ENCODE measurements at regions not wholly inside any gene's neighbourhood (a gene's known extent, or its start where the extent isn't known, plus 50 kb on each side); places are given as distances from the start of the nearest gene placed in this dataset.

DNA sequence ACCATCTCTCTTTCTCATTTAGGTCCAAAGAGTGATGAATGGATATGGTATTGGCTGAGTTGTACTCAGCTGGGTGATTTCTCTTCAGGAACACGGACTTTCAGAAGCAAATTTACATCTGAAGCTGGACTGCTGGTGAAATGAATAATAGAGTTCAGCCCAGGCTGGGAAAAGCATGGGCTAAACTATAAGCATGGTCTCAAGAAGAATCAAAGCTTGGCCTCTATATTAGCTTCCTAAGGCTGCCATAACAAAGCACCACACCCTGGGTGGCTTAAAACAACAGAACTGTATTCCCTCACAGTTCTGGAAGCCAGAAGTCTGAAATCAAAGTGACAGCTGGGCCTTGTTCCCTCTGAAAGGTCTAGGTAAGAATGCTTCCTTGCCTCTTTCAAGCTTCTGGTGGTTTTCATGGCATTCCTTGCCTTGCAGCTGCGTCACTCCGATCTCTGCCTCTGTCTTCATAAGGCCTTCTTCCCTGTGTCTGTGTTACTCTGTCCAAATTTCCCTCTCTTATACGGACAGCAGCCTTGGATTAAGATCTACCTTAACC is 89.8 kb upstream of the CES5A start:
- H3K27me3 ChIP-seq: no peaks in the 10 kb centered on the region
- no peak overlapping the region for H3K4me2 ChIP-seq
- no peak overlapping the region for H3K27ac ChIP-seq
- TF ChIP-seq Cebpa-rat (IDR thresholded peaks at IDR 0.05): no peak
- H4K20me1 ChIP-seq: no peaks in the 10 kb centered on the region
- no peak overlapping the region for H3K9ac ChIP-seq
- H3K4me3 ChIP-seq: no peak overlapping the region
- no peaks in the 10 kb centered on the region for H3K4me1 ChIP-seq
- peaks cover 6% of the 10 kb centered on the region; the same call in 1 of the 2 replicates for H3K9me3 ChIP-seq
- no peaks in the 10 kb centered on the region for H3K36me3 ChIP-seq

DNA sequence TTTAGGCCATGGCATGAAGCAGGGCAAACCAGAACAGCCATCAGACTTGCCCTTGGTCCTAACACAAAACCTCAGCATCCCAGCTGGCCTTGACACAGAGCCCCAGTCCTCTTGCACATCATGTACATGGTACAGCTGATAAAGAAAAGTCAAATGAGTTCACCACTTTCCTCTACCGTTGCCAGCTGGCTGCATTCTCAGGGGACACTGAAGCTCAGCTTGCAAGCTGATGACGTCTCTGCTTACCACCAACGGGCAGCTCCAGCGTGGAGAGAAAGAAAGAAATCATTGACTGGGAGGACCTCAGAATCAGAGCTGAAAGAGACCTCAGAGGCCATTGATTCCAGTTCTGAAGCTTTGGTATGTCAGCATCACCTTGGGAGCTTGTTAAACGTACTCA is 80.7 kb upstream of the CES5A start:
- peaks cover 3% of the 10 kb centered on the region; the same call in 1 of the 2 replicates for H3K9me3 ChIP-seq
- H3K36me3 ChIP-seq: no peaks in the 10 kb centered on the region
- peak overlapping the region; percentile 20; the same call in 1 of the 2 replicates for H3K9ac ChIP-seq
- no peaks in the 10 kb centered on the region for H3K27me3 ChIP-seq
- TF ChIP-seq Cebpa-rat (IDR thresholded peaks at IDR 0.05): no peak
- peak overlapping the region; percentile 63 for H3K4me2 ChIP-seq
- peaks cover 32% of the 10 kb centered on the region for H3K4me1 ChIP-seq
- H4K20me1 ChIP-seq: no peaks in the 10 kb centered on the region
- H3K4me3 ChIP-seq: no peak overlapping the region
- peak overlapping the region; percentile 74 for H3K27ac ChIP-seq

GRCh38 chr16:55955424-55955823 is 80.3 kb upstream of the CES5A start:
- Histone ChIP-seq H3K36me3 (no peaks in the 10 kb centered on the region), H3K4me1 (peaks cover 32% of the 10 kb centered on the region), H3K9me3 (peaks cover 7% of the 10 kb centered on the region; the same call in 1 of the 2 replicates), H4K20me1 (no peaks in the 10 kb centered on the region), H3K27me3 (no peaks in the 10 kb centered on the region), H3K4me2 (peak overlapping the region; percentile 63), H3K9ac (no peak overlapping the region), H3K4me3 (no peak overlapping the region), H3K27ac (peak overlapping the region; percentile 74)
- no peak for TF ChIP-seq Cebpa-rat (IDR thresholded peaks at IDR 0.05)

GRCh38 chr16:55954906-55955305 is 79.7 kb upstream of the CES5A start:
- Histone ChIP-seq H3K4me1 (peaks cover 32% of the 10 kb centered on the region), H3K27me3 (no peaks in the 10 kb centered on the region), H3K9ac (no peak overlapping the region), H3K4me2 (peak overlapping the region; percentile 63), H3K27ac (peak overlapping the region; percentile 74; the same call in 1 of the 2 replicates), H3K36me3 (no peaks in the 10 kb centered on the region), H4K20me1 (no peaks in the 10 kb centered on the region), H3K4me3 (no peak overlapping the region), H3K9me3 (peaks cover 11% of the 10 kb centered on the region; the same call in 1 of the 2 replicates)
- no peak for TF ChIP-seq Cebpa-rat (IDR thresholded peaks at IDR 0.05)

- no peaks in the 10 kb centered on the region for H3K27me3 ChIP-seq
- H4K20me1 ChIP-seq: no peaks in the 10 kb centered on the region
- H3K4me1 ChIP-seq: peaks cover 35% of the 10 kb centered on the region
- H3K27ac ChIP-seq: no peak overlapping the region
- no peak overlapping the region for H3K4me3 ChIP-seq
- peaks cover 12% of the 10 kb centered on the region; the same call in 1 of the 2 replicates for H3K9me3 ChIP-seq
- H3K4me2 ChIP-seq: peak overlapping the region; percentile 64; the same call in 1 of the 2 replicates
- no peak overlapping the region for H3K9ac ChIP-seq
- no peaks in the 10 kb centered on the region for H3K36me3 ChIP-seq
- no peak for TF ChIP-seq Cebpa-rat (IDR thresholded peaks at IDR 0.05)
Measured at GRCh38 chr16:55949518-55949917, 74.3 kb upstream of the CES5A start.

DNA sequence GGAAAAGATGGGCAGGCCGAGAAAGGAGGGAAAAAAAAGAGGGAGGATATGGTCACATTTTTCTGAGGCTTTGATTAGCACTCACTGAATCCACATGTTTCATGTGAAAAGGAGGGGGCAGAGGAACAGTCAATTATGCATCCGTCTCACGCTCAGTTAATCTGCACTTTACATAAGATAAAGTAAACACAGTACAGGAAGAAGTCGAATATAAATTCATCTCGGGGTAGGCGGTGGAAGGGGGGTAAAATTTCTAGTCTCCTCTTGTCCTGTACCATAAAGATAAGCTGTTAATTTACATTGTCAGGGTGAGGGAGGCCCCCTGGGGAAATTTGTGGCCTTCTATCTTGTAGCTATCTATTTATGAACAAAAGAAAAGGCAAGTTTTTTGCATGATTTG is 73.1 kb upstream of the CES5A start:
- H3K9me3 ChIP-seq: peaks cover 12% of the 10 kb centered on the region; the same call in 1 of the 2 replicates
- H3K27ac ChIP-seq: 0 out of 2 replicates have a peak overlapping the region, but pooled peaks have one; percentile 1
- peaks cover 36% of the 10 kb centered on the region for H3K4me1 ChIP-seq
- no peak overlapping the region for H3K9ac ChIP-seq
- no peaks in the 10 kb centered on the region for H4K20me1 ChIP-seq
- H3K36me3 ChIP-seq: no peaks in the 10 kb centered on the region
- no peak overlapping the region for H3K4me3 ChIP-seq
- H3K27me3 ChIP-seq: no peaks in the 10 kb centered on the region
- TF ChIP-seq Cebpa-rat (IDR thresholded peaks at IDR 0.05): no peak
- H3K4me2 ChIP-seq: peak overlapping the region; percentile 64

DNA sequence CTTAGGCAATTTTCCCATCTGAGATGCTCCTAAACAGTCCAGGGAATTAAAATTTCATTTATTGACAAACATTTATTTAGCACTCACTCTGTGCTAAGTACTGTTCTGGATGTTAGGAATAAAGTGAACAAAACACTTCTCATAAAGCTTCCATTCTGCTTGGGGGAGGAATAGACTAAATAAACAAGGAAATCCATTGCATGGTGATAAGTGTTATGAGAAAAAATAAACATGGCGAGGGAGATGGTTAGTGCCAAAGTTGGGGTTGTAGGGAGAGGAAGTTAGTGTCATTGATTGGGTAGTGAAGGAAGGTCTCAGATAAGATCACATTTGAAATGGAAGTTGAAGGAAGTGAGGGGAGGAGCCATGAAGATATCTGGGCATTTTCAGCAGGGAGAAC is 72.2 kb upstream of the CES5A start:
- peaks cover 12% of the 10 kb centered on the region; the same call in 1 of the 2 replicates for H3K9me3 ChIP-seq
- H3K4me3 ChIP-seq: no peak overlapping the region
- H3K36me3 ChIP-seq: no peaks in the 10 kb centered on the region
- H3K4me1 ChIP-seq: peaks cover 39% of the 10 kb centered on the region
- peak overlapping the region; percentile 64 for H3K4me2 ChIP-seq
- no peaks in the 10 kb centered on the region for H3K27me3 ChIP-seq
- no peak overlapping the region for H3K27ac ChIP-seq
- no peak overlapping the region for H3K9ac ChIP-seq
- no peak for TF ChIP-seq Cebpa-rat (IDR thresholded peaks at IDR 0.05)
- no peaks in the 10 kb centered on the region for H4K20me1 ChIP-seq

DNA sequence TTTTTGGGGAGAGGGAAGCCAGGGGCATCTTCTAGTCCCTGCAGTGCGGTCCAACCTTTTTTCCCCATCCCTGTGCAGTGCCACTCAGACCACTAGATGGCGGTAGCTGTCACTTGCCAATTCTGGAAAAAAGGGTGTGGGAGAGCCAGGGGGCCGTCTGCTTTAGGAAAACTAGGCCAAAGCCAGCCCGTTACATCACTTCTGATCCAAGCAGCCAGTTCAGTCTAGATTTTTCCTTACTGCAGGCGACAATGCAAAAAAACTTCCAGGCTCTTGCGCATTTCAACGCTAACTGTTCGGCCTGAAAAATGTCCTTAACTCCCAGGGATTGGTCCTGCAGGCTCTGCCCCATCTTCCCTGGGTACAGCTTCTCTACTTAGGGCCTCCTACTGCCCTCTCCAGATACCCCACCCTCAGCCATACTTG is 69.2 kb upstream of the CES5A start:
- Histone ChIP-seq H3K9me3 (no peaks in the 10 kb centered on the region; the same call in 1 of the 2 replicates), H4K20me1 (no peaks in the 10 kb centered on the region), H3K27ac (no peak overlapping the region), H3K36me3 (no peaks in the 10 kb centered on the region), H3K4me3 (no peak overlapping the region), H3K9ac (no peak overlapping the region), H3K27me3 (no peaks in the 10 kb centered on the region), H3K4me1 (peaks cover 38% of the 10 kb centered on the region), H3K4me2 (no peak overlapping the region)
- no peak for TF ChIP-seq Cebpa-rat (IDR thresholded peaks at IDR 0.05)

DNA sequence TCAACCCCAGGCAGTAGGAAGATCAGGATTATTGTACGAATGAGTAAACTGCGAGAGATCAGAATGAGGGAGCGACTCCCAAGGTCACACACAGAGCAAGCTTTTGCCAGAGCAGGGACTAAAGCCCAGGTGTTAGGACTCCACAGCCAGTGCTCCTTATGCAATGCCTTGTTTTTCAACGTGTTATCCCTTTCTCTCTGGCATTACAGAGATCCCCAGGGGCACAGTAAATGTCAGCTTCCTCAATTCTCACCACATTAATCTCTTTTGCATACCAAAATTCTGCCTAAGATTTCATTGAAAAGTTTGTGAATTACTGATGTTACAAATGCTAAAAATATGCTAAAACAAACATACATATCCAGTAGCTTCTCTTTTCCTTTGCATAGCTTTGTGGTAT is 68.1 kb upstream of the CES5A start:
- Histone ChIP-seq H3K27ac (no peak overlapping the region), H3K36me3 (no peaks in the 10 kb centered on the region), H3K4me2 (peak overlapping the region; percentile 20; the same call in 1 of the 2 replicates), H3K27me3 (no peaks in the 10 kb centered on the region), H3K4me3 (no peak overlapping the region), H3K9ac (no peak overlapping the region), H3K9me3 (no peaks in the 10 kb centered on the region; the same call in 1 of the 2 replicates), H4K20me1 (no peaks in the 10 kb centered on the region), H3K4me1 (peaks cover 27% of the 10 kb centered on the region)
- no peak for TF ChIP-seq Cebpa-rat (IDR thresholded peaks at IDR 0.05)

DNA sequence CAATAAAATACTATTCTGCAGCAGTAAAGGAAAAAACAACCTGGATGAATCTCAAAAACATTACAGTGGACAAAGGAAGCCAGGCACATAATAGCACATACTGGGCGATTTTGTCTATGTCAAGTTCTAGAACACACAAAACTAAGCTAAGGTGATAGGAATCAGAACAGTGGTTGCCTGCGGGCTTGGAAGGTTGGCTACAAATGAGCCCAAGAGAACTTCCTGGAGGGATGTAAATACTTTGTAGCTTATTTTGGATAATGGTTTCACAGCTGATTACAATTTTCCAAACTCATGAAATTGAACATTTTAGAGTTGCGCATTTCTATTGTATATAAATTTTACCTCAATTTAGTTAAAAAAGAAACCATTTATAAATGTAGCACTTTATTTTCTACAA is 67.6 kb upstream of the CES5A start:
- H3K4me2 ChIP-seq: peak overlapping the region; percentile 20; the same call in 1 of the 2 replicates
- H4K20me1 ChIP-seq: no peaks in the 10 kb centered on the region
- no peak for TF ChIP-seq Cebpa-rat (IDR thresholded peaks at IDR 0.05)
- no peaks in the 10 kb centered on the region; the same call in 1 of the 2 replicates for H3K9me3 ChIP-seq
- no peak overlapping the region for H3K4me3 ChIP-seq
- H3K9ac ChIP-seq: no peak overlapping the region
- no peaks in the 10 kb centered on the region for H3K36me3 ChIP-seq
- H3K27me3 ChIP-seq: no peaks in the 10 kb centered on the region
- H3K27ac ChIP-seq: no peak overlapping the region
- peaks cover 22% of the 10 kb centered on the region for H3K4me1 ChIP-seq

Measured in BLaER1 (cell line).